ENCODE measurements at regions not wholly inside any gene's neighbourhood (a gene's known extent, or its start where the extent isn't known, plus 50 kb on each side); places are given as distances from the start of the nearest gene placed in this dataset.

GRCh38 chr2:82143343-82143742 lies 1838.8 kb upstream of the LRRTM1 start:
- TF ChIP-seq CTCF (IDR thresholded peaks at IDR 0.05; ENCODE audit: insufficient read depth, low read length, poor library complexity, severe bottlenecking) (no peak), EZH2phosphoT487 (conservative IDR thresholded peaks at IDR 0.05; ENCODE audit: low read length) (no peak)

Measured in SU-DHL-6 (cell line).